ENCODE measurements at regions not wholly inside any gene's neighbourhood (a gene's known extent, or its start where the extent isn't known, plus 50 kb on each side); places are given as distances from the start of the nearest gene placed in this dataset.

DNA sequence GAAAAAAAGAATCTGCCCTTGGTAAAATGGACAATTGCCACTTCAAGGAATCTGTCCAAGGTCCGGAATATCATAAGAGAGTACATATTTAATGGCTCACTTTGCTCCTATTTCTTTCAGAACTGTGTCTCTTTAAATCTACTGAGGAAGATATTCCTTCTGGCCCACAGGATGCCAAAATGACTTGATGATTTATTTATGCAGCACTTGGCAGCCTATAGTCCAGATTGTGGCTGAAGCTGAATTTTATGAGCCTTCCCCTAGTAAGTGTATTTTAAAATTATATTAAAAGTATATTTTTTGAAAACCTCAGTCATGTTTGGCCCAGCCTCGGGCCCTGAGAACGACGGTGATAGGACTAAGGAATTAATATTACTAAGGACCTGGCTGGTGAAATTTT lies 465.1 kb upstream of the HNRNPA3 start:
- no peak for DNase-seq

DNA sequence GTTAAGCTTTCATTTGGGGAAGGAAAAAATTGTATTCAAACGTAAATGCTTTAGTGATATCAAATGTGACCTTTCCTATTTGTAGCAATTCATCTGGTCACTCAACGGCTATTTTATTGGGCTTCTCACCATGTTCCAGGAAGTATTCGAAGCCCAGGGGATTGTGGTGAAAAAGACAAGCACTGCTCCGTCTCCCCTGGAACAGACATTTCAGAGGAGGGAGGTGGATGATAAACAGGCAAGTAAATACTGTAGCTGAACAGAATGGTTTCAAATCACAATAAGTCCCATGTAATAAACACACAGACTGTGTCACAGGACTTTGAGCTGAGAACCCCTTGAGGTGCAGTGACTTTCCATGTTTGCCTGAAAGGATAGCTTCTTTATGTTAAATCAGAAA lies 464.7 kb upstream of the HNRNPA3 start:
- DNase-seq = no peak

DNA sequence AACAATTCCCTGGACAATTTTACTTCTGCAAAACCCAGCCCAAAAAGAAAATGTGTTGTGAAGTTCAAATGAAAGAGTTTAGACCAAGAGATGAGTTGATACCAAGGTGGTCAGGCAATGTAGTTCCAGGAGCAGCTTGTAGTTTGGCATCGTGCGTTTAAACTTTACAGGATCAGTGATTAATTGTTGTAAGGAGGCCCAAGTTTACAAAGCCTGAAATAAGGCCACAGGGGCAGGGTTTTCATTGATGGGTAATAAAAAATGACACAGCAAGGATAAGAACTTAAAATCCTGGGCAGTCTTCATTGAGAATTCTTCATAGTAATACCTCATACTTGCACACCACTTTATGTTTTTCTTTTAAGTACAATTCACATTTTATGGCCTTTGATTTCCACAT lies 463.9 kb upstream of the HNRNPA3 start:
- no peak for DNase-seq

DNA sequence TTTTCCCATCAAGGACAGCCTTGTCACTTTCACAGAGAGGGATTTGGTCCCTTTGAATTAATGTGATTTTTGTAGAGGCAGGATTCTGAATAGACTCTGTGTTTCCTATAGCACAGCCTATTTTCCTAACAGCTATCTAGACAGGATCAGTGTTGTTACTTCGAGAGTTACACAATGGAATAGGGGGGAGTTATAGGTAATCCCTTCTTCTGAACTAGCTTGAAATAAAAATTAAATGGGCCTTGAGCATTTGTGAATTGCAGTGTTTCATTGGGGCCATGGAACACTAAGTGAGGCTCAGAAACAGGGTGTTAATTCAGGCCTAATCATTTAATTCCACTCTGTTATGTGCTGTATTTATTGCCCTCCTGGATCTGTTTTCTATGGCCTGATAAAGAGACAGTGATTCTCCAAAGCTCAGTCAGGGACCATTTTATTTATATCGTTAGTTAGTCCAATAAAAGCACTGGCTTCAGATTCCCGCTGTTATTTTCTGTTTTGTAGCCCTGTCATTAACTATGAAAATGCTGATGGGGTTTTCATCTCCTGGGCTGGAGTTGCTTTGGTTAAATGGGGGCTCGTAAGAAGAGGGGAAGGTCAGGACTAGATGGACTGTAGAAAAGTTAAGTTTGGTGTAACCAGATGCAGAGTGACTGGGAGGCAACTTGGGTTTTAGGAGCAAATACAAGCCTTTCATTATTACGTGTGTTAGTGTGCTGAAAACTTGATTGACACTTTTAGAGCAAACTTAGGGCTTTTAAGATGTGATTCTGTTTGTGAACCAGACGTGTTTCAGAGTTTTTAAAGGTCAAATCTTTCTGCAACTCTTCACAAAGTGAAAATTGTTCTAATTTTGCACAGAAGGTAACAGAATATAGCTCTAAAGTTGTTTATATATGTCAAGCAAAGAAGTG lies 461.0 kb upstream of the HNRNPA3 start:
- DNase-seq = no peak

DNA sequence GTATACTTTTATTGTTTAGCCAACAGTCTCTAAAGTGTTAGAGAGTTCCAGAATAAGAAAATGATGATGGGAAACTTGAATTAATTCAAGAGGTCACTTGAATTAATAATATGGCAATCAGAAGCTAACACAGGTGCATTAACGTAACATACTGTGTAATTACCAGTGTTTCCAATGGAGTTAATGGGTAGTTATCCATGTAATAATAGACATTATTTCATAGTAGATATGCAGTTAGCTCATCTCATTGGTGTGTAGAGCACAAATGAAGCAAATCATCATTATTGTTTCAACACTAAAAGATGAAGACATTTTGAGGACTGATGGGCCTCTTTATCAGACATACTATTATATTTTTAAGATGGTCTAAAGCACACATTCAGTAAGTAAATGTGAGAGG lies 460.3 kb upstream of the HNRNPA3 start:
- DNase-seq = no peak

DNA sequence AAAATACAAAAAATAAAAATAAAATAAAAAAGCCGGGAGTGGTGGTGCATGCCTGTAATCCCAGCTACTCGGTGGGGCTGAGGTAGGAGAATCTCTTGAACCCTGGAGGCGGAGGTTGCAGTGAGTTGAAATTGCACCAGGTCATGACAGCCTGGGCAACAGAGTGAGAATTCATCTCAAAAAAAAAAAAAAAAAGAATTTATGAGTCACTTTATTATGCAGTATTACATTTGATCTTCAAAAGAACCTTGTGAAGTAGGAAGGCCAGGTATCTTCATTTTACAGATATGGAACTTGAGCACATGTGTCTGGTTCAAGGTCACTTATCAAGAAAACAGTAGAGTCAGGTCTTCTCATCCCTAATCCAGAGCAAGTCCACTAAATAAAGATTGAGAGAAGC lies 459.4 kb upstream of the HNRNPA3 start:
- DNase-seq = no peak

DNA sequence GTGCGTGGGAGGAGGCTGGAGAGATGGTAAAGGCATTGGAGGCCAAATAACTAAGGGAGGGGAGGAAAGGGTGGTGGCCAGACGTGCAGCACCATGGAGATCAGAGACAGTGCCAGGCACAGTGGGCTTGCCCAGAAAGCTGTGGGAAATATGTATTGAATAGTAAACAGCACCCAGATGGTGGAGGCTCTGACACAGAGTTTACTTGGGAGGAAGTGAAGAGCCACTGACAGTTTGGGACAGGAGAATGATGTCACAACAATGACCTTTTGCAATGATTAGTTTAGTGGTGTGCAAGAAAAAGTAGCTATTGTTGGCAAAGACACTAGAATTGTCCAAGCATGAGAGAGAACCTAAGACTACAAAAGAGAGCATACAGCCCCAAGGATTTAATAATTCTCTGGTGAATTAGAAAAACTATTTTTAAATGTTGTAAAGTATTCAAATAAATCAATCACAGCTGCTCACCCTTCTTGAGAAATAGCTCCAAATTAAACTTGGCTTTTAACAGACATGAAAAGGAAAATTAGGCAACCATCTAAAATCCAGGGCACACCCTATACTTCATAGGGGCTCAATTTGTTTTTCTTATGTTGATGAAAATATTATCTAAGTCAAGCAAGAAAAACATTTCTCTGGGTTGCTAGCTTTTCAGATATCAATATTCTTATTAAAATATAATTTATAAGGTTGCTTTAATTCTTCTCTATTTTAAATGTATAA lies 458.7 kb upstream of the HNRNPA3 start:
- DNase-seq = no peak

DNA sequence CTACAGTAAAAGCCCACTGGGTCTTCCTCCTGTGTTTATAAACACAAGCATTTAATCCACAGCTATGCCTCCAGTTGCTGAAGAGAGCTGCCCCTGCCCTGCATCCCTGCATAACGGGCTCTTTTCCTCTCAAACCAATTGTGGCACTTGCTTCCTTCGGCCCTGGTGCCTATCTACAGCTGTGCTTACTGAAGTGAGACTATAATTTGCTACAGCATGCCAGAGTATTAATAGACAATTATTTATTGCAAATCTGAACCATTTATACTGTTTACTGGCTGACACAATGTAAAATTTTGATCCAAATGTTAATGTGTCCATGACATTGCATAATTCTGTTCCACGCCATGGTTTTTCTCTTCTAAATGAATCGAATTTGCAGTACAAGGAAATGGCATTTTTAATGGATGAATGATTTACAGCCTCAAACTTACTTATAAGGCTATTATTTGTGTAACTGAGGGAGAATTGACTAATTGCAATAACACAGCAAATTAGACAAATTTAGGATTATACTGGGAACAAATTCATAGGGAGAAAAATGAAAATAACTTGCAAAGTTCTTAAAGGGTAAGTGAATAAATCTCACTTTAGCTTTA lies 457.0 kb upstream of the HNRNPA3 start:
- DNase-seq = no peak

DNA sequence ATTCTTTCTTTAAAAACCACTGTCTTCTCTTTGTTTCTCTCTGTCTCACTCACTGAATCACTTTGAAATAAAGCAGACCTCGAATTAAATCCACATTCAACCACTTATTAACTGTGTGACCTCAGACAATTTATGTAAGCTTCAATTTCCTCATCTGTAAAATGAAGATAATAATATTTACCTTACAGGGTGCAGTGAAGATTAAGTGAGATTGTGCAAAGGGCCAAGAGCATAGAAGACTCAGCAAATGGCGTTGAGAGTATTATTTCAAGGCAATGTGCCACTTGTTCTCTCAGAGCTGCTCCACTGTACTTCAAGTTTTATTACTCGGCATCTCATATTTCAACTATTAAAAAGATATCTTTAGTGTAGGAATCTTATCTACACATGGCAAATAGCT lies 454.2 kb upstream of the HNRNPA3 start:
- no peak for DNase-seq

DNA sequence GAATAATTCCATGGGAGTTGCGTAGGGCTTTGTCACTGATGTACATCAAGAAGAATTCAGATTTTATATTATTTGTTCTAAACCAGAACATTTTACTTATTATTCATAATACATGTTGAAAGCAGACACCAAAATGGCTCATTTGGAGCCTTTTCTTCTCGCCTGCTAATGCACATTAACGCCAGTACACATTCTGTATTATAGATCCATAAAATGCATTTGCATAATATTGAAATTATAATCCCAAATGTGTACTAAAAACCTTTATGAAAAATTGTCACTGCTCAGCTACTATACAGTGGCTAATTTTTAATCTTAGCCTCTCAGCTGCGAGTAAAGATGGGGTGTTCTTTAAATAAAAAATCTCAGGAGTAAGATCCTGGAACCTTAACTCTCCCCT lies 452.2 kb upstream of the HNRNPA3 start:
- DNase-seq = no peak

DNA sequence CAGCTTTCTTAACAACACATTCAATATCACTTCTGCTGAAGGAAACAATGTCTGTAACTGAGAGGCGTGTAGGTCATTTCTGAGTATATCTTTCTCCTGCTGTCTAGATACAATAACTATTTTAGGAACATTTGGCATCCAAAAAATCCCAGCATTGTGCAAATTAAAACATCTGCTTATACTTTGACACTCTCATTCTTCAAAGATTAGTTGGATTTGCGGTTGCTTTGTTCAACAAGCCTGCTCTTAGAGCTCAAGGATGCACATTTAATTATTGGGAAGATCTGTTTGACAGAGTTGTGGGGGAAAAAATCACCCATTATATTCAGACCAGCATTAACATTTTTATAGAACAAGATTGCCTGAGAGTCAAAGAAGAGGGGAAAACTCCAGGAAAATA lies 449.5 kb upstream of the HNRNPA3 start:
- DNase-seq = no peak

DNA sequence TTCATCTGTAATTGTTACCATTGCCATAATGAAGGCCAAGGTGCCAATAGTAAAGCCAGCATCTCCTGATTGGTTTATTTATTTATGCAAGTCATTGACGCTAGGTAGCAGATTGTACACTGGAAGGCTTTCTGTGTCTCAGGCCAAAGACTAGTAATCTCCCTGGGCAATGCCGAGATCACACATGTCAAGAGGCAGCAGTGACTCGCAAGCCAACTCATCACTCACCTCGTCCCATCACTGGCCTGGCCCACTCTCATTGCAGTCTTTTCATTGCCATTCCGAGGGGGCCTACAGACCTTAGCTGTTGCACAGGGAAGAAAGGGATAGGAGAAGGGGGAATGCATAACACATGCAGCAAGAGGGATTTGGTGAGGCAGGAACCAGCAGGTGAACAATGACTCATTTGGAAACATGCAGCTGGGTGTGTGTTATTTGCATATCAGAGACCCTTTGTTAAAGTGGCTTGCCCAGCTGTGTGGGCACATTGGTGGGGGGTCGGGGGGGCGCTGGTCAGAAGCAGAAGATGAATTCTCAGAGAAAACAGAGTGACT lies 448.7 kb upstream of the HNRNPA3 start:
- DNase-seq = no peak

DNA sequence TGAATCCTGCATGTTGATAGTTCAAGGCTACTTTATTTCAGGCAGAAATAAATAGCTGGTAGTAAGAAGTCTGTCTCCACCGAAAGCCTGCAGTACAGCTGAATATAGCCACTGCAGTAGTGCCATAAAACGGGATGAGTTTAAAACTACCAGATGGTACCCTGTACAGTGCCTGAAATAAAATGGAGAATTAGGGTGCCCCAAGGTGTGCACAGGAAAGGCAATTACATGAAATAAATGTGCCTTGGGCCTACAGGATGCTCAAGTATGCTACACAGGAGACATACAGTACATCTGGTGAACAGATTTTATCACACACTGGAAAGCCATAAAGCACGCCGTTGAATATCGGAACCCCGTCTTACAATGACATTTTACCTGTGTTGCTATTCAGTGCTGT lies 447.7 kb upstream of the HNRNPA3 start:
- DNase-seq = no peak

DNA sequence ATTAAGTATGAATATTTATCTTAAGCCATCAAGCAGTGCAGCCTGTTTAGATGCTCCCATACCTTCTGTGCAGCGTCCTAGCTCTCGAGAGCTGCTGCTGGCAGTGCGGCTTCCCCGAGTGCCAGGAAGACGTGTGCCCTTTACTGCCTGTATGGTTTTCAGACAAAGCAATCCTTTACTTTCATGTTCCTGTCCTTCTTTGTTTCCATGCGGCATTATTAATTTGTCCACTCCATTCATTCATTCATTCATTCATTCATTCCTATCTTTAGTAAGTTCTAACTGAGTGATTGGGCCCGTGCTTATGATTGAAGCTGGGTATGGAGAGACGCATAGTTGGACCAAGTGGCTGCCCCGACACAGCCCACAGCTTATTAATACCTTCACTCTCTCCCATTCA lies 446.6 kb upstream of the HNRNPA3 start:
- no peak for DNase-seq

DNA sequence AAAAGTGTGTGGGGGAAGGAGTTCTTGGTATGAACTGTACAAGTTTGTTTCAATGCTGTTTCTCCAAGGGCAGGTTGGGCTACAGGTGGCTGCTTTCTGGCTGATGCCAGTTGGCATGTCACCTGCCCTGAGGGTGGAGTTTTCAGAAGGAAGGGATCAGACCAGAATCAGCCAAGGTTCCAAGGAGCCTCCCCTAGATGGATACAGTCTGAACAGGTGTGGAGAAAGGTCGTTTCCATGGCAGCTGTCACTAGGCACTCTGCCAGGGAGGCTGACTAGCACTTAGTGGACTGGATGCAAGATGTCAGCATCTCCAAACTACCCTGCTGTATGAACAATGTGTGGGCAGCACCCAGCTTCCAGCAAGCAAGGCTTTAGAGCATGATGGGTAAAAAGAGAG lies 444.4 kb upstream of the HNRNPA3 start:
- no peak for DNase-seq

DNA sequence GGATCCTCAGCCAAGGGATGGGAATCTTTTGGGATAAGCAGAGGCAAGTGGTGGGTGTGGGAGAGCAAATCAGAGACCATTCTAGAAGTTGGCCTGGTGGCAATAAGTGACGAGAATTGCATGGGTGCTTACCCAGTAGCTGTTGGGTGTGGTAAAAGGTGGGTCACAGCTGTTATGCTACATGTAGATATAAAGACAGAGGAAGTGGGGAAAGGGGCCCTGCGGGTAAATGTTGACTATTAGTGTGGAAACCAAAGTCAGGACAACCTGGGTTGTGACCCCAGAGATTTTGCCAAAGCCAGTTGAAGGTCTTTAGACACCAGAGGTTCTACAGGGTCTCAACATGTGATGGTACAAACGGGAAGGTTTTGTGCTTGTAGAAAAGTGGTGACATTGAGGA lies 443.6 kb upstream of the HNRNPA3 start:
- no peak for DNase-seq

DNA sequence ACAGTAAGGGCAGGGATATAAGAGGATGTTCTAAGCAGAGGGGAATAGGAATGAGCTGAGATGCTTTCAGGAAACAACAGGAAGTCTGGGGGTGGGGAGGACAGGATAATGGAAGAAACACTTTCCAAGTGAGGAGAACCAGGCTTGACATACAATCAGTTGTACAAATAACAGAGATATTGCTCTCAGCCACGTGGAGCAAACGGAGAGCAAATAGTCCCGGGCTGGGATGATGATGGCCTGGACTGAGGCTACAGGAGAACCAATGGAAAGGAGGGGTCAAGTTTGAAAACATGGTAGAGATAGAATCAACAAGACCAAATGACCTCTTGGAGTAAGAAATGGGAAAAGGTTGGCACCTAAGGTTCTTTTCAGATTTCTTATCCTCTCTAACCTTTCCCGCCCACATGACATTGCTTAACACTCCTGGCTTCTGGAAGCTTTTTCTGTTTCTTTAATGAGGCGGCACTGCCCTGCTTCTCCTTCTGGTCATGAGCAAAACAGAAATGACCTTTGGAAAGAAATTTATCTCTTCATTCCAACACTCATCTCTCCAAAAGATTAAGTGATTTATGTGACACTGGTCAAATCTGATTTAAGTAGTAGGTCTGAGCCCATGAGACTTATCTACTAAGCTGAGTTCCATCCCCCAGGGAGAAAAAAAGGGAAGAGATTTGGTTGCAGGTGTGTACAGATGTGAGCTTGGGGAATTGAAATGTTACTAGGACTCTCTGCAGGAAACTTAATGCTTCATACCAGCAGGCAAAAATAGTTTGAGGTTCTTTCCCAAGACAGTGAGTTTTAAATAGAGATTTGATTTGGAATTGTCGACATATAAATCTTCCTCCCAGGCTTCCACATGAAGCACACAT lies 442.9 kb upstream of the HNRNPA3 start:
- DNase-seq = no peak

DNA sequence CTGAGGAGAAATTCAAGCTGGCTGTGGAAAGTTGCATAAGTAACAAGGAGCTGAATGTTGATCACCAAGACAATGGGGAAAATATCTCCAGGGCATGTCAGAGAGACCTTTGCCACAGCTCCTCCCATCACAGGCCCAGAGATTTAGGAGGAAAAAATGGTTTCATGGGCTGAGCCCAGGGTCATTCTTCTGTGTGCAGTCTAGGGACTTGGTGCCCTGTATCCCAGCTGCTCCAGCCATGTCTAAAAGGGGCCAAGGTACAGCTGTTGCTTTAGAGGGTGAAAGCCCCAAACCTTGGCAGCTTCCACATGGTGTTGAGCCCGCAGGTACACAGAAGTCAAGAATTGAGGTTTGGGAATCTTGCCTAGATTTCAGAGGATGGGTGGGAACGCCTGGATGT lies 439.8 kb upstream of the HNRNPA3 start:
- no peak for DNase-seq

DNA sequence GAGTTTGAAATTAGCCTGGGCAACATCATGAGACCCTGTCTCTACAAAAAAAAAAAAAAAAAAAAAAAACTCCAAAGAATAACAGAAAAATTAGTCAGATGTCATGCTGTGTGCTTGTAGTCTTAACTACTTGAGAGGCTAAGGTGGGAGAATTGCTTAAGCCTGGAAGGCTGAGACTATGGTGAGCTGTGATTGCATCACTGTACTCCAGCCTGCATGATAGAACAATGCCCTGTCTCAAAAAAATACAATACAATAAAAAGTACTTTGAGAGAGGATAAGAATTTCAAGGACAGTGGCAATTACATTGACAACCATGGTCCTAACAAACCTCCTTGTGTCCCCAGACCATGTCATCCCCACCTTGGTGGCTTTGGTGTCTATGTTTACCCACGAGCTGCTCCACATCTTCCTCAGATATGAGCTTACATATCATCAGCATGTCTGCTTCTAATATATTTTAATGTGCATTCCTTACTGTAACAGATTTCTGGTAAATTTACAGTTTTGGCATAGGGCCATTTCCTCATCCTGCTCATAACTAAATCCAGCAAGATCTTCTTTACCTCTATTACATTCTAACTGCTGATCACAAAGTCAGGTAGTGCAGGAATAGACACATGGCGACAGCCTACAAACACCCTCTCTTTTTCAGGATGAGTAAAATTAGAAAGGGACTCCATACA lies 437.7 kb upstream of the HNRNPA3 start:
- DNase-seq = no peak

DNA sequence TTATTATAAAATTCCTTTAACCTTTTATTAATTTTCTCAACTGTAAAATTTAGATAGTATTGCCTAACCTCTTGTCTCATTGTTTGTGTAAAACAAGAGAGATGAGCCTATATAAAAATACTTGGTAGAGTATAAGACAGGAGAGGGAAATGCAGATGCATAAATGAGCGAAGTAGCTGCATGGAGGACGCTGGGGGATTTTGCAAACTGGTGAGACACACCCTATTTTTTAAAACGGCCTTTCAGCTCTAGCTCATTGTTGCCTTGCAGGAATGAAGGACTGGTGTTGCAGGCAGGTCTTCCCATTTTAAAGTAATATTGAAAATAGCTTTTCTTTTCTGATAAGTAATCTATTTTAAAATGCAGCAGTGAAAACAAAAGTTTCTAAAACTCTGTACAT lies 435.3 kb upstream of the HNRNPA3 start:
- no peak for DNase-seq

DNA sequence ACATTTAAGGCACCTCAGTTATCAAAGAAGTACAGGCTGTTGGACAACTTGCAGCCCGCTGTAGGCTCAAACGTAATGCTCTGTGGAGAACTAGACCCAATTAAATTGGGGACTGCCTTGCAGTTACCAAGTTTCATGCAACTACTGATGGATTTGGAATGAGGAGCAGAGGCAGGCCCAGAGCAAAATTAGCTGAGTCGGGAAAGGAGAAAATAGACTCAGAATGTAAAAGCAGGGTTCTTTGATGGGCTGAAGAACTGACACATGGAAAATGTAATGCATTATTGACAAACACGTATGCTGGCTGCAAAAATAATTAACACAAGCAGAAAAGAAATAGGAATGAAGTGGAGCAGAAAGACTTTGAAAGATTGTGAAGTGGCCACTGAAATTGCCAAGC lies 432.7 kb upstream of the HNRNPA3 start:
- no peak for DNase-seq

DNA sequence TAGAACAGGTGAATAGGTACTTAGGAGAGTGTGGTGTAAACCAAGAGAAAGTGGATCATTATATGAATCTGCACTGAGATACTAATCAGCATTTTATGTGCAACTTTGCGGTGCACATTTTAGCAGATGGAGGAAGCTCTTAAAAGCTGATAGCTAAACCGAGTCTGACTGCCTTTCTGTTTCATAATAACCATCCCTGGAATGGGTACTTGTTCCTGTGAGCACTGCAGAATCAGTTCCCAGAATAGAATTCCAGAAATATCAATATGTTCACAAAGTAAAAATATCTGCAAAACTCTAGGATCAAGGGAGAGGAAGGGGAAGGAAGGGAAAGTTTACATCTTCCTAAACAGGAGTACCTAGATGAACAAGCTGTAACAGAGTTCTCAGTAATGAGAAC lies 432.2 kb upstream of the HNRNPA3 start:
- no peak for DNase-seq

Data from CD4-positive, alpha-beta T cell treated with Interleukin-12 subunit alpha and Interleukin-12 subunit beta, for 1 hour (primary cell).